SK-N-SH treated with all-trans-retinoic acid at 6 μM for 48 hours (cell line): ENCODE measurements at regions not wholly inside any gene's neighbourhood (a gene's known extent, or its start where the extent isn't known, plus 50 kb on each side); places are given as distances from the start of the nearest gene placed in this dataset.

ENCODE experiments used
- ARNTL ChIP-seq: fragments of 450-650 bp; formaldehyde crosslinking; IDR thresholded peaks from 2 replicates; pipeline ENCODE4 v1.5.0; 2020; ENCODE audit warnings: low read depth, mild to moderate bottlenecking, moderate library complexity, borderline replicate concordance
- CSDC2 ChIP-seq: fragments of 250-450 bp; sonication (Bioruptor Pico); IDR thresholded peaks from 2 replicates; pipeline ENCODE4 v1.5.0; 2020; ENCODE audit warnings: mild to moderate bottlenecking, moderate library complexity
- ESRRG ChIP-seq: fragments of 250-450 bp; sonication (Bioruptor Pico); IDR thresholded peaks from 2 replicates; pipeline ENCODE4 v1.6.1; 2021; ENCODE audit warnings: mild to moderate bottlenecking
- OSR1 ChIP-seq: fragments of 250-450 bp; sonication (Bioruptor Pico); IDR thresholded peaks from 2 replicates; pipeline ENCODE4 v1.8.0; 2022; ENCODE audit warnings: moderate library complexity, mild to moderate bottlenecking, inconsistent platforms
- TF ChIP-seq, protein P1 (sequence below): fragments of 250-450 bp; sonication (Bioruptor Pico); IDR thresholded peaks from 2 replicates; pipeline ENCODE4 v1.8.0; 2021; ENCODE audit warnings: low read depth, mild to moderate bottlenecking, moderate library complexity, borderline replicate concordance

DNA sequence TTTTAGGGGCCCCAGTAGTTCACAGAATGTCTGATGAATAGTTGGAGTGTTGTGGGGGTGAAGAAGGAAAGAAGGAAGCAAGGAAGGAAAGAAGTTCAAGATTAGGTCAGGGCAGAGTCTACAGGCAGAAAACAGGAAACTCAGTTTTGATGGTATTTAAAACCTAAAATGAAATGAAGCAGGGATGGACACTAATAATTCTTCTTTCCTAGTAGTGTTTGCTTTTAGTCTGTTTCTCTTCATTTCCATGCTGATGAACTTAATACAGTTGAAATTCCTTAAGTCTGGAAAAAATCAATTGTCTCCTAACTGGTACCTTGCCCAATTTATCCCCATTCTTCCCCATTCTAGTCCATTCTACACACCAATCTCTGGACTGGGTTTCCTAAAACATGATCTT lies 59.0 kb upstream of the GSAP start:
- TF ChIP-seq OSR1 (CRISPR knock-in tag) = no peak
- no peak for TF ChIP-seq CSDC2 (CRISPR knock-in tag)
- TF ChIP-seq ARNTL = no peak
- TF ChIP-seq, protein P1, sequence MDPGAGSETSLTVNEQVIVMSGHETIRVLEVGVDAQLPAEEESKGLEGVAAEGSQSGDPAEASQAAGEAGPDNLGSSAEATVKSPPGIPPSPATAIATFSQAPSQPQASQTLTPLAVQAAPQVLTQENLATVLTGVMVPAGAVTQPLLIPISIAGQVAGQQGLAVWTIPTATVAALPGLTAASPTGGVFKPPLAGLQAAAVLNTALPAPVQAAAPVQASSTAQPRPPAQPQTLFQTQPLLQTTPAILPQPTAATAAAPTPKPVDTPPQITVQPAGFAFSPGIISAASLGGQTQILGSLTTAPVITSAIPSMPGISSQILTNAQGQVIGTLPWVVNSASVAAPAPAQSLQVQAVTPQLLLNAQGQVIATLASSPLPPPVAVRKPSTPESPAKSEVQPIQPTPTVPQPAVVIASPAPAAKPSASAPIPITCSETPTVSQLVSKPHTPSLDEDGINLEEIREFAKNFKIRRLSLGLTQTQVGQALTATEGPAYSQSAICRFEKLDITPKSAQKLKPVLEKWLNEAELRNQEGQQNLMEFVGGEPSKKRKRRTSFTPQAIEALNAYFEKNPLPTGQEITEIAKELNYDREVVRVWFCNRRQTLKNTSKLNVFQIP (CRISPR knock-in tag) = no peak
- TF ChIP-seq ESRRG (CRISPR knock-in tag) = 0 out of 2 replicates have a peak, but pooled peaks have one; percentile 57
